CD4-positive, alpha-beta T cell treated with Interleukin-15 for 1 hour (primary cell): ENCODE measurements at regions not wholly inside any gene's neighbourhood (a gene's known extent, or its start where the extent isn't known, plus 50 kb on each side); places are given as distances from the start of the nearest gene placed in this dataset.
"Not testable (repeated sequence)": the region's sequence is repeated elsewhere in the genome, so short reads cannot be mapped to it uniquely, and the experiment has no call there.

ENCODE experiments used
- DNase-seq: peaks from one replicate; pipeline ENCODE4 v3.0.0-alpha.2; 2020

GRCh38 chr9:18317896-18318295 is 156.1 kb upstream of the ADAMTSL1 start:
- no peak for DNase-seq

GRCh38 chr9:18319918-18320445 is 154.0 kb upstream of the ADAMTSL1 start:
- DNase-seq, result no peak

- DNase-seq, result no peak
These were observed 148.8 kb upstream of the ADAMTSL1 start for GRCh38 chr9:18324928-18325745.

GRCh38 chr9:18325746-18326011 is 148.3 kb upstream of the ADAMTSL1 start:
- not testable (repeated sequence) for DNase-seq

- DNase-seq, result no peak
These were observed 146.8 kb upstream of the ADAMTSL1 start for GRCh38 chr9:18327121-18327520.

- no peak for DNase-seq
These were observed 143.3 kb upstream of the ADAMTSL1 start for GRCh38 chr9:18330401-18331309.

GRCh38 chr9:18331310-18331684 is 142.7 kb upstream of the ADAMTSL1 start:
- no peak for DNase-seq

- no peak for DNase-seq
These were observed 142.1 kb upstream of the ADAMTSL1 start for GRCh38 chr9:18331808-18332209.

- no peak for DNase-seq
These were observed 140.8 kb upstream of the ADAMTSL1 start for GRCh38 chr9:18333157-18333556.

GRCh38 chr9:18335825-18336224 is 138.1 kb upstream of the ADAMTSL1 start:
- DNase-seq, result no peak

GRCh38 chr9:18338042-18338441 is 135.9 kb upstream of the ADAMTSL1 start:
- DNase-seq, result no peak

- no peak for DNase-seq
These were observed 130.2 kb upstream of the ADAMTSL1 start for GRCh38 chr9:18343784-18344183.

- no peak for DNase-seq
These were observed 127.2 kb upstream of the ADAMTSL1 start for GRCh38 chr9:18346745-18347144.

GRCh38 chr9:18347386-18348082 is 126.4 kb upstream of the ADAMTSL1 start:
- DNase-seq, result no peak

- DNase-seq, result no peak
These were observed 125.9 kb upstream of the ADAMTSL1 start for GRCh38 chr9:18348083-18348475.

- DNase-seq, result no peak
These were observed 124.4 kb upstream of the ADAMTSL1 start for GRCh38 chr9:18349530-18349929.

GRCh38 chr9:18350036-18350435 is 123.9 kb upstream of the ADAMTSL1 start:
- no peak for DNase-seq

- DNase-seq, result no peak
These were observed 122.9 kb upstream of the ADAMTSL1 start for GRCh38 chr9:18350995-18351595.

GRCh38 chr9:18352711-18353110 is 121.2 kb upstream of the ADAMTSL1 start:
- no peak for DNase-seq

GRCh38 chr9:18353473-18353872 is 120.5 kb upstream of the ADAMTSL1 start:
- DNase-seq, result no peak

GRCh38 chr9:18357321-18357720 is 116.6 kb upstream of the ADAMTSL1 start:
- no peak for DNase-seq

- DNase-seq, result no peak
These were observed 115.6 kb upstream of the ADAMTSL1 start for GRCh38 chr9:18358325-18358724.

GRCh38 chr9:18359335-18359734 is 114.6 kb upstream of the ADAMTSL1 start:
- no peak for DNase-seq
